Osteoblast (primary cell): ENCODE measurements at regions not wholly inside any gene's neighbourhood (a gene's known extent, or its start where the extent isn't known, plus 50 kb on each side); places are given as distances from the start of the nearest gene placed in this dataset.

Experiments
- DNase-seq: peaks from one replicate; pipeline ENCODE4 v3.0.0; 2011; ENCODE audit warnings: low spot score, mixed read lengths; ENCODE audit not compliant: insufficient read length; ENCODE audit errors: missing footprints
- H2AFZ ChIP-seq: 2 replicates; pipeline ENCODE4 v1.6.0; 2011; ENCODE audit warnings: mild to moderate bottlenecking, low read length
- H3K27ac ChIP-seq: 2 replicates; pipeline ENCODE4 v1.5.1; 2011; ENCODE audit warnings: mild to moderate bottlenecking, low read depth, low read length, moderate library complexity
- H3K27me3 ChIP-seq: 2 replicates; pipeline ENCODE4 v1.6.0; 2012; ENCODE audit warnings: mild to moderate bottlenecking, control low read depth, inconsistent platforms, low read length, moderate library complexity; ENCODE audit not compliant: insufficient read depth
- H3K36me3 ChIP-seq: 2 replicates; pipeline ENCODE4 v1.5.1; 2011; ENCODE audit warnings: mild to moderate bottlenecking, low read length, control low read depth, moderate library complexity; ENCODE audit not compliant: insufficient read depth
- H3K4me1 ChIP-seq: 2 replicates; pipeline ENCODE4 v1.5.1; 2011; ENCODE audit warnings: mild to moderate bottlenecking, low read length, control low read depth, moderate library complexity; ENCODE audit not compliant: insufficient read depth
- H3K4me2 ChIP-seq: 2 replicates; pipeline ENCODE4 v1.6.0; 2011; ENCODE audit warnings: mild to moderate bottlenecking, low read length; ENCODE audit not compliant: insufficient read depth
- H3K4me3 ChIP-seq: fragments of 200-600 bp; sonication (generic); 3 replicates; pipeline ENCODE4 v1.5.1; 2012; ENCODE audit warnings: mild to moderate bottlenecking, low read length, inconsistent platforms; ENCODE audit not compliant: insufficient read depth
- H3K79me2 ChIP-seq: 2 replicates; pipeline ENCODE4 v1.6.0; 2012; ENCODE audit warnings: mild to moderate bottlenecking, low read length, control low read depth, inconsistent platforms; ENCODE audit not compliant: insufficient read depth
- H3K9me3 ChIP-seq: 2 replicates; pipeline ENCODE4 v1.5.1; 2011; ENCODE audit warnings: low read depth, low read length, control low read depth
- H4K20me1 ChIP-seq: 2 replicates; pipeline ENCODE4 v1.6.0; 2012; ENCODE audit warnings: mild to moderate bottlenecking, low read length, control low read depth; ENCODE audit not compliant: insufficient read depth
- CTCF ChIP-seq: IDR thresholded peaks from 2 replicates; pipeline ENCODE4 v1.5.1; 2011; ENCODE audit warnings: mild to moderate bottlenecking, low read depth, low read length, moderate library complexity; ENCODE audit errors: extremely low read depth

- no peaks in the 10 kb centered on the region for H3K36me3 ChIP-seq
- H3K4me3 ChIP-seq, result no peak overlapping the region
- no peak overlapping the region for H3K27ac ChIP-seq
- H3K9me3 ChIP-seq, result no peaks in the 10 kb centered on the region
- no peak for DNase-seq
- H3K4me2 ChIP-seq, result no peak overlapping the region
- H3K79me2 ChIP-seq, result no peaks in the 10 kb centered on the region
- no peak for TF ChIP-seq CTCF
- no peaks in the 10 kb centered on the region for H4K20me1 ChIP-seq
- H3K4me1 ChIP-seq, result no peaks in the 10 kb centered on the region
- no peaks in the 10 kb centered on the region for H3K27me3 ChIP-seq
- no peak overlapping the region for H2AFZ ChIP-seq
Measured at GRCh38 chr6:120219339-120219738, 869.8 kb upstream of the MAN1A1 start.

GRCh38 chr6:120214088-120214499 is 864.5 kb upstream of the MAN1A1 start:
- DNase-seq, result no peak
- TF ChIP-seq CTCF, result no peak
- H3K36me3 ChIP-seq, result no peaks in the 10 kb centered on the region
- H2AFZ ChIP-seq, result no peak overlapping the region
- no peaks in the 10 kb centered on the region for H3K27me3 ChIP-seq
- H3K9me3 ChIP-seq, result no peaks in the 10 kb centered on the region
- H4K20me1 ChIP-seq, result no peaks in the 10 kb centered on the region
- H3K4me2 ChIP-seq, result no peak overlapping the region
- H3K4me3 ChIP-seq, result no peak overlapping the region
- H3K4me1 ChIP-seq, result no peaks in the 10 kb centered on the region
- H3K27ac ChIP-seq, result no peak overlapping the region
- no peaks in the 10 kb centered on the region for H3K79me2 ChIP-seq

DNA sequence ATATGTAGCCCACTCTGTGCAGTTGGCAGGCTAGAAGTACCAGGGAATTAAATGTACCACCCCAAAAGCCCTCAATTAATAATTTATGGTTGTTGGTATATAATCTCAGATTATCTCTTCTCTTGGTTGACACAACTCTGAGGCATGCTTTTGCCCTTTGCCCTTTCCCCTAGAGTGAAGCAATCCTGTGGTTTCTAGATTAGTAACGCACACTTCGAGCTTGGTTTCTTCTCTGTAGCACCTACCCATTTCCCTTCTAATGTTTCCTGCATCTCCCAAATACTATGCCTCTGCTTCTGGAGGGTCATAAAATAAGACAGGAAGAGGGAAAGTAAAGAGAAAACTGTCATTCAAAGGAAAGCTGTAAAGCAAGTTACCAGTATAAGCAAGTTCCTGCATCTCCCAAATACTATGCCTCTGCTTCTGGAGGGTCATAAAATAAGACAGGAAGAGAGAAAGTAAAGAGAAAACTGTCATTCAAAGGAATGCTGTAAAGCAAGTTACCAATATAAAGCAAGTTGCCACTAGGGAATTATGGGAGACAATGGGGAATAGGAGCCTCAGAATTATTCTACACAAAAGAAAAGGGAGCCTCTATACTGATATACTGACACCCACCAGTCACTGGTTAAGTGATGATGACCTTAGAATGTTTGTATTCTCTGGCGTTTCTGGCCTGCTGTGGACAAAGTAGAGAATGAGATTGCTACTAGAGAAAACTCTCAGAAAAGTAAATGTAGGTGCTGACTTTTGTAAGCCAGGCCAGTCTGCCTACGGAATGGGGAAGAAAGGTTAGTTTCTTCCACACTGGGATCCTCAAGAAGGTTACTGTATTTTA is 862.6 kb upstream of the MAN1A1 start:
- Histone ChIP-seq H3K27me3 (no peaks in the 10 kb centered on the region), H3K79me2 (no peaks in the 10 kb centered on the region), H3K4me1 (no peaks in the 10 kb centered on the region), H3K9me3 (no peaks in the 10 kb centered on the region), H3K4me3 (no peak overlapping the region), H2AFZ (no peak overlapping the region), H3K27ac (no peak overlapping the region), H4K20me1 (no peaks in the 10 kb centered on the region), H3K36me3 (no peaks in the 10 kb centered on the region), H3K4me2 (no peak overlapping the region)
- no peak for DNase-seq
- TF ChIP-seq CTCF, result no peak

GRCh38 chr6:120202878-120203277 is 853.3 kb upstream of the MAN1A1 start:
- Histone ChIP-seq H3K27ac (no peak overlapping the region), H3K9me3 (no peaks in the 10 kb centered on the region), H2AFZ (no peak overlapping the region), H3K4me3 (no peak overlapping the region), H3K4me2 (no peak overlapping the region), H3K27me3 (no peaks in the 10 kb centered on the region), H3K4me1 (no peaks in the 10 kb centered on the region), H4K20me1 (no peaks in the 10 kb centered on the region), H3K36me3 (no peaks in the 10 kb centered on the region), H3K79me2 (no peaks in the 10 kb centered on the region)
- no peak for DNase-seq
- no peak for TF ChIP-seq CTCF
